K562 (cell line): ENCODE measurements at regions not wholly inside any gene's neighbourhood (a gene's known extent, or its start where the extent isn't known, plus 50 kb on each side); places are given as distances from the start of the nearest gene placed in this dataset. TPM values are rescaled to one million over a fixed set of nuclear protein-coding genes. Genes with fewer than 3 reads are reported as not detected.

ENCODE experiments used
- small RNA-seq: library from RNA; depleted of rRNA; stranded (forward); fragments of <200 nt; gene quantifications from one replicate; pipeline ENCODE3, GENCODE V24; 2014

Small RNA genes in the stretch of these regions (small RNA-seq; reads per million reads assigned to genes)
- gene AL162376.1 (not detected), gene RNU4-10P (not detected), gene RNY1P8 (not detected)
